ENCODE measurements at regions not wholly inside any gene's neighbourhood (a gene's known extent, or its start where the extent isn't known, plus 50 kb on each side); places are given as distances from the start of the nearest gene placed in this dataset.

- no peak for TF ChIP-seq CTCF (IDR thresholded peaks at IDR 0.05 in 4 of 5, conservative IDR thresholded peaks at IDR 0.05 in 1 of 5)
- TF ChIP-seq POLR2A (IDR thresholded peaks at IDR 0.05), result no peak
Observed at GRCh38 chr9:23493219-23493618, 332.8 kb downstream of the ELAVL2 start.

Data from gastrocnemius medialis (tissue), 4 donors.